Frontal cortex (tissue), 1 donor: ENCODE measurements at regions not wholly inside any gene's neighbourhood (a gene's known extent, or its start where the extent isn't known, plus 50 kb on each side); places are given as distances from the start of the nearest gene placed in this dataset. TPM values are rescaled to one million over a fixed set of nuclear protein-coding genes. Genes with fewer than 3 reads are reported as not detected.

Source experiments
- small RNA-seq: library from RNA; depleted of rRNA; stranded (forward); fragments of <200 nt; gene quantifications from one replicate; pipeline ENCODE3, GENCODE V24; 2014

Small RNAs in the stretch of these regions (small RNA-seq; reads per million reads assigned to genes)
- not detected for gene RN7SKP277
